ENCODE measurements at regions not wholly inside any gene's neighbourhood (a gene's known extent, or its start where the extent isn't known, plus 50 kb on each side); places are given as distances from the start of the nearest gene placed in this dataset.
"Not testable (repeated sequence)": the region's sequence is repeated elsewhere in the genome, so short reads cannot be mapped to it uniquely, and the experiment has no call there.

DNA sequence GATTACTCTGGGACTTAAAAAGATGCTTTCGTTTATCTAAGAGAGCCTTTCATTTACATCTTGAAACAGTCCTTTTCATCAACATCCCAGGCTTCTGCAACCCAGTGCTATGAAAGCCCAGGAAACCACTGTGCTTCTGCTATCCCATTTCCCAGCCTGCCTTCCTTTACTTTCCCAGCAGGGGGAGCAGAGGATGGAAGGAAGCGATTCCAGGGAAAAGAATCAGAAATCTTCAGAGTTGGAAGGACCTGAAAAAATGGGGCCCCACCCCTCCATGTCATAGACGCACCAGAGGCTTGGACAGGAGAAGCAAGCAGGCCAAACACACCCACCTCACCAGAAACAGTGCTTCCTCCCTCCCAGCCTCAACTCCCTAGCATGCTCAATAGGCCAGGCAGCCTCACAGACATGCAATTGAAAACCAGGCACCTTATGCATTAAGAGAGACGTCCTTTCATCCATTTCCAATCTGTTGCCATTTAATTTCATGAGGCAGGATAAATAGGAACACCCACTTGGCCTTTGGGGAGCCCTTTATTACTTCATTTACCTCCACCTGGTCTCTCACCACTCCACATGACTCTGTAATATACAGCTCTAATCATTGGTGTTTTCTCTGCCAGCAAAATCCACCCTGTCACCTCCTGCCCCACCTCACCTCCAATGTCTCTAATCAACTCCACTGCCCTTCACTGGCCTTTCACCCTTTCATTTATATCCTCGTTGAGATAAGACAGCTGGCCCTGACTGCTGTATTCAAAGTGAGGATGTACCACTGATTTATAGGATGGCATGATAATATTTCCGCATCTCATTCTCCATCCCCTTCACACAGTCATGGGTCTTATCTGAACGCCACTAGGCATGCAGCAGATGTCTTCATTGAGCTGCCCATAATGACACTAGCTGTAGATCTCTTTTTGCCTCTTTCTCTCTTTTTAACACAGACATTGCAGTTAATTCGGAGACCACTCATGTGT lies 583.9 kb downstream of the NTRK3 start:
- no peak for DNase-seq (ENCODE audit: low read depth)
- TF ChIP-seq, protein P1, sequence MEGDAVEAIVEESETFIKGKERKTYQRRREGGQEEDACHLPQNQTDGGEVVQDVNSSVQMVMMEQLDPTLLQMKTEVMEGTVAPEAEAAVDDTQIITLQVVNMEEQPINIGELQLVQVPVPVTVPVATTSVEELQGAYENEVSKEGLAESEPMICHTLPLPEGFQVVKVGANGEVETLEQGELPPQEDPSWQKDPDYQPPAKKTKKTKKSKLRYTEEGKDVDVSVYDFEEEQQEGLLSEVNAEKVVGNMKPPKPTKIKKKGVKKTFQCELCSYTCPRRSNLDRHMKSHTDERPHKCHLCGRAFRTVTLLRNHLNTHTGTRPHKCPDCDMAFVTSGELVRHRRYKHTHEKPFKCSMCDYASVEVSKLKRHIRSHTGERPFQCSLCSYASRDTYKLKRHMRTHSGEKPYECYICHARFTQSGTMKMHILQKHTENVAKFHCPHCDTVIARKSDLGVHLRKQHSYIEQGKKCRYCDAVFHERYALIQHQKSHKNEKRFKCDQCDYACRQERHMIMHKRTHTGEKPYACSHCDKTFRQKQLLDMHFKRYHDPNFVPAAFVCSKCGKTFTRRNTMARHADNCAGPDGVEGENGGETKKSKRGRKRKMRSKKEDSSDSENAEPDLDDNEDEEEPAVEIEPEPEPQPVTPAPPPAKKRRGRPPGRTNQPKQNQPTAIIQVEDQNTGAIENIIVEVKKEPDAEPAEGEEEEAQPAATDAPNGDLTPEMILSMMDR (IDR thresholded peaks at IDR 0.05; ENCODE audit: insufficient read depth, low read length, poor library complexity, severe bottlenecking), result peak; percentile 79
- Histone ChIP-seq H3K27me3 (ENCODE audit: control insufficient read depth, insufficient read depth, low read length) (no peaks in the 10 kb centered on the region), H3K4me3 (ENCODE audit: low read depth, low read length) (no peak overlapping the region), H3K36me3 (ENCODE audit: control insufficient read depth, insufficient read depth, low read length) (no peaks in the 10 kb centered on the region)

DNA sequence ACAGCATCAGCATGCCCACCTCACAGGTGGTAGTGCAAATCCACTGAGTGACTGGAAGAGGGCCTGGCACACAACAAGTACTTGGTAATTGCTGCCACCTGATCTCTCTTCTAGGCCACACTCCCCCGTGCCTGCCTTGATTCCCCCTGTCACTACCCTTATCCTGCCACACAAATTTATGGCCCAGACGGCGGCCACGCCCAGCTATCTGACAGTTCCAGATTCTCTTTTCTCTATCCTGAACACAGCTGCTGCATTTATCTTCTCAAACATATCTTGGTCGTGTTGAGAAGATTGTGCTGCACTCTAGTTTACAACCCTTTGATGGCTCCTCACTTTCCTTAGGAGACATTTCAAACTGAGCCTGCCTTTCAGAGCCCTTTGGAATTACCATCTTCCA lies 585.2 kb downstream of the NTRK3 start:
- H3K4me3 ChIP-seq (ENCODE audit: low read depth, low read length), result no peak overlapping the region
- no peaks in the 10 kb centered on the region for H3K36me3 ChIP-seq (ENCODE audit: control insufficient read depth, insufficient read depth, low read length)
- TF ChIP-seq, protein P1 (IDR thresholded peaks at IDR 0.05; ENCODE audit: insufficient read depth, low read length, poor library complexity, severe bottlenecking), result no peak
- no peaks in the 10 kb centered on the region for H3K27me3 ChIP-seq (ENCODE audit: control insufficient read depth, insufficient read depth, low read length)
- no peak for DNase-seq (ENCODE audit: low read depth)

DNA sequence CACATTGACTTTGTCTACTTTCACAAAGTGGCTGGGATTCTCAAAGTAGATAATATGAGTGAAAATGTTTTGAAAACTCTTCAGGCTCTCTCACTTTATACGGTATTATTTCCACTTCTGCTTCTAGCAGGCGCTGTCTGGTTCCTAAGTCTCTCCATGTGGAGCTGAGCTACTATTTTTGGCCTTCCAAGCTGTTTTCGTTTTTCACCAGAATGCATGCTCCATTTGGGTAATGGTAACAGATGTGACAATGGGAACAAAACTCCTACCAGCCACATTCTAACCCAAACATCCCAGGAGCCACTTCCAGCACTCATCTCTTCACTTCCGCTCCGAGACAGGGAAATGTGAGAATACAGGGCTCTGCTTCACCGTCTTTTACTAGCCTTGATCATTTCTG lies 586.7 kb downstream of the NTRK3 start:
- no peak for DNase-seq (ENCODE audit: low read depth)
- H3K4me3 ChIP-seq (ENCODE audit: low read depth, low read length), result no peak overlapping the region
- TF ChIP-seq, protein P1 (IDR thresholded peaks at IDR 0.05; ENCODE audit: insufficient read depth, low read length, poor library complexity, severe bottlenecking), result no peak

DNA sequence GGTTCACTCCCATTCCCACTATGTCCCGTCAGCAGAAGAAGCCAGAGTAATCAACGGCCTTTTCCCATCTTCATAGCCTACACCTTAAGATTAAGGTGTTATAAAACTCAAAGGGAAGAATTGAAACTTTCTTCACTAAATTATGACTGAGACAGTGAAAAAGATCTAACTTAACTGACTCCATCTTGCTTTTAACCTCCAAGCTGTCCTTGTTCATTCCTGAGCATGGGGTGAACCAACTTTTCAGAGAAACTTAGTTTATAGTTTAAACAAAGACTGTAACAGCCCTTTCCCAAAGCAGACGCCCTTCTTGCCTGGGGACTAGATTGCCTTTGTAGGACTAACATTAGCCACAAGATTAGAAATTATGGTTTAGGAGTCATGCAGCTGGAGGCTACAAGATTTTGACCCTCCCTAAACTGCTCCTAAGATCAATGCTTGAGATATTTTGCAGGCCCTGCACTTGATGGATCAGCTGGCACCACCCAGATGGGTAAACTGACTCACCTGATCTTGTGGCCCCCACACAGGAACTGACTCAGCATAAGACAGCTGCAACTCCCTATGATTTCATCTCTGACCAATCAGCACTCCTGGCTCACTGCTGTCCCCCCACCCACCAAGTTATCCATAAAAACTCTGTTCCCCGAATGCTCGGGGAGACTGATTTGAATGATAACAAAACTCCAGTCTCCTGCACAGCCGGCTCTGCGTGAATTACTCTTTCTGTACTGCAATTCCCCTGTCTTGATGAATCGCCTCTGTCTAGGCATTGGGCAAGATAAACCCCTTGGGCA lies 587.6 kb downstream of the NTRK3 start:
- H3K36me3 ChIP-seq (ENCODE audit: control insufficient read depth, insufficient read depth, low read length); H3K27me3 ChIP-seq (ENCODE audit: control insufficient read depth, insufficient read depth, low read length); H3K4me3 ChIP-seq (ENCODE audit: low read depth, low read length): not testable (repeated sequence)
- peak; percentile 21 for DNase-seq (ENCODE audit: low read depth)

More for the DNA sequence above, 586.7 kb downstream of the NTRK3 start:
- Histone ChIP-seq H3K27me3 (ENCODE audit: control insufficient read depth, insufficient read depth, low read length) (no peaks in the 10 kb centered on the region), H3K36me3 (ENCODE audit: control insufficient read depth, insufficient read depth, low read length) (no peaks in the 10 kb centered on the region)

DNA sequence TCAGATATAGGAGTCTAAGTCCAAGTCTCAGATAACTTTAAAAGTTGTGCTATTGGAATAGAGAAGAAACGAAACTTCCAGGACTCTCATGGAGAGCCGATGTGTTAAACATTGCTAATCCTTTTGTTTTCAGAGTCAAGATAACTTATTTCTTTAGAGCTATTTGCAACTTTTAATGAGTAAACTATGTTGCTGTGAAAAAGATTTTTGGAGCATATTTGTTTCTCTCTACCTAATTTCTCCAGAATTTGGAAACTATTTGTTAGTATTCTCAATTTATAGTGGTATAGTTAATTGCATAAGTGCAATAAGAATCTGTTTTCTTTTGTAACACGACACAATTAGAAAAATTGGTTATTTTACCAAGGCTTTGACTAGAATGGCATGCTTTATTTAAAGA lies 588.9 kb downstream of the NTRK3 start:
- Histone ChIP-seq H3K27me3 (ENCODE audit: control insufficient read depth, insufficient read depth, low read length) (no peaks in the 10 kb centered on the region), H3K4me3 (ENCODE audit: low read depth, low read length) (no peak overlapping the region), H3K36me3 (ENCODE audit: control insufficient read depth, insufficient read depth, low read length) (no peaks in the 10 kb centered on the region)
- TF ChIP-seq, protein P1 (IDR thresholded peaks at IDR 0.05; ENCODE audit: insufficient read depth, low read length, poor library complexity, severe bottlenecking), result no peak
- no peak for DNase-seq (ENCODE audit: low read depth)

DNA sequence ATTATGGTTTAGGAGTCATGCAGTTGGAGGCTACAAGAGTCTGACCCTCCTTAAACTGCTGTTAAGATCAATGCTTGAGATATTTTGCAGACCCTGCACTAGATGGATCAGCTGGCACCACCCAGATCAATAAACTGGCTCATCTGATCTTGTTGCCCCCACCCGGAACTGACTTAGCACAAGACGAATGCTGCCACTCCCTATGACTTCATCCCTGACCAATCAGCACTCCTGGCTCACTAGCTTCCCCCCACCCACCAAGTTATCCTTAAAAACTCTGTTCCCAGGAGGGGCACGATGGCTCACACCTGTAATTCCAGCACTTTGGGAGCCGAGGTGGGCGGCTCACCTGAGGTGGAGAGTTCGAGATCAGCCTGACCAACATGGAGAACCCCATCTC lies 594.0 kb downstream of the NTRK3 start:
- TF ChIP-seq, protein P1 (IDR thresholded peaks at IDR 0.05; ENCODE audit: insufficient read depth, low read length, poor library complexity, severe bottlenecking), result no peak
- Histone ChIP-seq H3K27me3 (ENCODE audit: control insufficient read depth, insufficient read depth, low read length) (no peaks in the 10 kb centered on the region), H3K4me3 (ENCODE audit: low read depth, low read length) (no peak overlapping the region), H3K36me3 (ENCODE audit: control insufficient read depth, insufficient read depth, low read length) (no peaks in the 10 kb centered on the region)
- DNase-seq (ENCODE audit: low read depth), result no peak

Measured in kidney epithelial cell (primary cell).